NCI-H82 treated with DMSO at 0.1 percent for 48 hours (cell line): ENCODE measurements at regions not wholly inside any gene's neighbourhood (a gene's known extent, or its start where the extent isn't known, plus 50 kb on each side); places are given as distances from the start of the nearest gene placed in this dataset.
"Not testable (repeated sequence)": the region's sequence is repeated elsewhere in the genome, so short reads cannot be mapped to it uniquely, and the experiment has no call there.

Experiments used
- DNase-seq: peaks from one replicate; lab custom pipeline; 2025; ENCODE audit not compliant: unreplicated experiment; lab: John Stamatoyannopoulos, UW

DNA sequence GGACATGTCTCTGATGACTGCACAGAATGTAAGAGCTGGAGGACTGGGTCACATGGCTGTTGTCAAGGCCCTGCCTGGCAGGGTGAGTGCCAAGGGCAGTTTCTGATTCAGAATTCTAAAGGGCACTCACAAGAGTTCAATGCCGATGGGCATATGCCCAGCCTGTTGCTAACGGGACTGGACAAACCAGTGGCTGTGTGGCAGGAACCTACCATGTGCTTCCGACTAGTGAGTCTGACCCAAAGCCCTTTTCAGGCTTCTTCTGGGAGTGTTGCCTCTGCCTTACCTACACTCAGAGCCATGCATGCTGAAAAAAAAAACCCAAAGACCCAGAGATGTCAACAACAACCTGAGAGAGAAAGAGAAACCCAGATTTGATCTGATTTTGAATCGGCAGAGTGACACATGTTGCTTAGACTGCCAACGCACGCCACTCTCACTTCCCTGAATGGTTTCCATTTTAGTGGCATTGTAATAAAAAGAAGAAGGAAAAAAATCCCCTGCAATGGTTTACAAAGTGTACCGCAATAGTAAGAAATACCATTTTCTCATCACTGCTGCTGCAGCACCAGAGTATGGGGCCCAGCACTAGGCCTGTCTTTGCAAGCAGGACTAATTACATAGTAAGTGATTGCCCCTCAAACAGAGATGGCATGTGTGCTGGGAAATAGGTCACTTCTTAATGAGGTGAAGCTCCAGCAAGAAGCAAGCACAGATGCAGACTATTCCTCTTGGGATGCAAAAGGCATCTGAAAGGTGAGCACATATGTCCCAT lies 194.3 kb downstream of the PALM2AKAP2 start:
- DNase-seq, result no peak

GRCh38 chr9:109974918-109975276 lies 194.9 kb downstream of the PALM2AKAP2 start:
- DNase-seq, result no peak

GRCh38 chr9:109975574-109976295 lies 195.7 kb downstream of the PALM2AKAP2 start:
- no peak for DNase-seq

GRCh38 chr9:109976303-109976702 lies 196.3 kb downstream of the PALM2AKAP2 start:
- DNase-seq, result no peak

- DNase-seq, result no peak
Observed at GRCh38 chr9:109977521-109977920, 197.5 kb downstream of the PALM2AKAP2 start.

- DNase-seq, result no peak
Observed at GRCh38 chr9:109981091-109981490, 201.1 kb downstream of the PALM2AKAP2 start.

DNA sequence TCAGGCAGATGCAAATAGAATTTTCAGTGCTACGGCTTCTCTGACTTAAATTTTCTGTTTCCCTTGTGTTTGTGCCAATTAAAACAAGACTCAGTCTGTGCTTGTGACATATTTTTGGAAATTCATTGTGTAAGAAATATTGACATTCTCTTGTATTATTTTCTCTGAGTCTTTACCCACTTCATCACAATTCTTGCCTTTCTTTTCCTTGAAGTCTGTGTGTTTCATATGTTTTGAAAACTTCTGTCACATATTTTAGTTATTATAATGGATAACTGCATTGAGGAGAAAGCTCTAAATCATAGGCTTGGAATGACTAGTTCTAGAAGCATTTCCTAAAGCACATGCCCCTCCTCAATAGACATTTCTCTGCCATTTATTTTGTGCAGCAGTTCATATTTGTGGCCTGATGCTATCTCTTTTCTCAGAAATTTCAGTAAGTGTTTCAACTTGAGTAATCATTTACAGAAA lies 206.6 kb downstream of the PALM2AKAP2 start:
- DNase-seq, result no peak

DNA sequence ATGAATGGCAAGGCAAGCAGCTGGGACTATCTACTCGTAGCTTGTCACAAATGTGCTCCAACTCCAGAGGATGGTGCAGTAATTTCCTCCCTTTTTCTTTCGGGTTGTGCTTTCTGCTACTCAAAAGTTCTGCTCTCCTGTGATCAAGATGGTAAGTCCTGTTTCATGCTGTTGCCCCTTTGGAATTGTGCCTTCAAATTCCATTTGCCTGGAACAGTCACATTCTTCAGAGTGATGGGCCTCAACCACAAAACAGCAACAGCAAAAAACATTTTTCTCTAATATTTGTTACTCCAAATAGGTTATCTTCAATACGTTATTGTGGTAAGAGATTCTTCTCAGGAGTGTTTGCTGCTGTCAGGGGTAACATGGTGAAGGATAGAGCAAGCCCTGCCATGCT lies 209.3 kb downstream of the PALM2AKAP2 start:
- no peak for DNase-seq

GRCh38 chr9:109990541-109990940 lies 210.5 kb downstream of the PALM2AKAP2 start:
- no peak for DNase-seq

DNA sequence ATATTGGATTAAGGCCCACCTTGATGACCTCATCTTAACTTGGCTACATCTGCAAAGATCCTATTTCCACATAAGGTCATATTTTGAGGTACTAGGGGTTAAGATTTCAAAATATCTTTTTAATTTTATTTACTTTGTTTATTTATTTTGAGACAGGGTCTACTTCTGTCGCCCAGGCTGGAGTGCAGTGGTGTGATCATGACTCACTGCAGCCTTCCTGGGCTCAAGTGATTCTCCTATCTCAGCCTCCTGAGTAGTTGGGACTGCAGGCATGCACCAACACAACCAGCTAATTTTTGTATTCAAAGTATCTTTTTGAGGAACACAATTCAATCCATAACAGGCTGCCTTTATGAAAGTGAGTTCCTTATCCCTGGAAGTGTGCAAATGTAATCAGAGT lies 212.3 kb downstream of the PALM2AKAP2 start:
- DNase-seq, result no peak

DNA sequence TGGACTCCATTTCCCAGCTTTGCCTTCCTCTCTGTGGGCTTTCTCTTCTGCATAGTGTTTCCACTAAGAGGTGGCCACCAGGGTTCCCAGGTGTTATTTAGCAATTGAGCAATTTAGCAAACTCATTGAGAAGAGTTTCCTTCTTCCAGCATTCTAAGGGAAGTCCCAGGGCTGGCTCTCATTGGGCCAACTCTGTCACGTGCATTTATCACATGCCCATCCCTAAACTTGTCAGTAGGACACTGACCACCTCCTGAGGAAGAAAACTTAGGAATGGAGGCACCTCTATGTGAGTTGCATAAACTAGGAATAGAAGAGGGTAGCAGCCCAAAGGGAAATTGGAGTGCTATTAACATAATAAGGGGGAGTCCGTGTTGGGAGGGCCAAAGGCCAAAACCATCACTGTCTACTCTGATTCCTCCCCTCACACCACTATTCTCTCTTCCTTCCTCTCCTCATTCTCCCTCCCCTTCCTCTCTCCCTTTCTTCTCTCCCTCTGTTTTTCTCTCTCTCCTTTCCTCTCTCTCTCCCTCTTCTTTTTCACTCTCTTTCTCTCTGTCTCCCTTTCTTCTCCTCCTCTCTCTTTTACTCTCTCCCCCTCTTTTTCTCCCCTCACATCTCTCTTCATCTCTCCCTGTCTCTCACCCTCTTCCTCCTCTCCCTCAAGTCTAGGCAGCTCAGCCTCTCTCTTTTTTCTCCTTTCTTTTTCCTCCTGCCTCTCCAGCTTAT lies 213.4 kb downstream of the PALM2AKAP2 start:
- DNase-seq, result no peak

DNA sequence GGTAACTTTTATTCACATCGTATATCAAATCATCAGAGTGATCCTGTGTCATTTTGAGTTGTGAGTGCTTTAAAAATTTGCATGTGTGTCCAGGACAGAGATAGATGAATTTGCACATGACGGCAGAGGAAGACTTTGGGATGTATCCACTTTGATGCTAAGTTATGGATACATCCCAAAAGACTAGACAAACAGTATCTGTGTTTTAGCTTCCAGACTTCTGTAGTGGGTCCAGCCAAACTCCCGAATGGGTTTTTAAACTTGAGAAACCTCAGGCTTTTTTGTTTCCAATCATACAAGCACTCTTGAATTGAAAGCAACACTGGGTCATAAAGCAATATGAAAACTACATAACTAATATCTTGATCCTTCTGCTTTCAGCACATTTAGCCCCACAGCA lies 213.8 kb downstream of the C9orf152 start:
- no peak for DNase-seq

DNA sequence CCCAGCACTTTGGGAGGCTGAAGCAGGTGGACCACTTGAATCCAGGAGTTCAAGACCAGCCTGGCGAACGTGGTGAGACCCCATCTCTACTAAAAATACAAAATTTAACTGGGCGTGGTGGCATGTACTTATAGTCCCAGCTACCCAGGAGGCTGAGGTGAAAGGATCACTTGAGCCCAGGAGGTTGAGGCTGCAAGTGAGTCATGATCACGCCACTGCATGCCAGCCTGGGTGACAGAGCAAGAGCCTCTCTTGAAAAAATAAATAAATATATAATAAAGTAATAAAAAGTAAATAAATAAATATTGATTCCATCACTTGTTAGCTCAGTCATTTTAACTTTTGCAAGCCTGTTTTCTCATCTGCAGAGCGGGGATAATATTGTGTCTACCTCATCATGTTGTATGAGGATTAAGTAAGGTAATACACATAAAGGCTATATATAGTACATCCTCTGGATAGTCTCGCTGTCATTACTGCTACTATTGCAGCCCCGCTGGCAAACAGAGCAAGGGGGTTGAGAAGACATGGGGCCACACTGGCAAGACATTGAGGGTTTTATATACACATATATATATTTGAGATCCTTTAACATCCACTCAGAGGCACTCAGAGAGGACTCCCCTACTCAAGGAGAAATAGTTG lies 210.9 kb downstream of the C9orf152 start:
- no peak for DNase-seq

DNA sequence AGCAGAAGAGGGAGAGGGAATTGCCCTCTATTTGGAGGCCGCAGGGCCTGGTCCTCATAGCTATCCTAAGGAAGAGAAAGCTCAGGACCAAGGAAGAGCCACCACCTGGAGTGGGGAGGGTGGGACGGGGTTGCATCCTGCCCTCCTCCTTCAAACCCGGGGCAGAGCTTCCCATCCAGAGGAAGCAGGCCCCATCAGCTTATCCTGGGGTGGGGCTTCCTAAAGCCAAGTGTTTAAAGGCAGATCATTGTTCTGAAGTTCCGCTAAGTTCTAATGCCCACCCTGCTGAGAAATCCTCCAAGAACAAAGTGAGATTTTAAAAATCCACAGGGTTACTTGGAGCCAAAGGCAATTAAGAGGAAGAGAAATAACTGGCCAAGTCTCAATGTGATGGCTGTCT lies 210.3 kb downstream of the C9orf152 start:
- DNase-seq, result no peak

GRCh38 chr9:110005521-110005920 lies 202.4 kb downstream of the C9orf152 start:
- not testable (repeated sequence) for DNase-seq

DNA sequence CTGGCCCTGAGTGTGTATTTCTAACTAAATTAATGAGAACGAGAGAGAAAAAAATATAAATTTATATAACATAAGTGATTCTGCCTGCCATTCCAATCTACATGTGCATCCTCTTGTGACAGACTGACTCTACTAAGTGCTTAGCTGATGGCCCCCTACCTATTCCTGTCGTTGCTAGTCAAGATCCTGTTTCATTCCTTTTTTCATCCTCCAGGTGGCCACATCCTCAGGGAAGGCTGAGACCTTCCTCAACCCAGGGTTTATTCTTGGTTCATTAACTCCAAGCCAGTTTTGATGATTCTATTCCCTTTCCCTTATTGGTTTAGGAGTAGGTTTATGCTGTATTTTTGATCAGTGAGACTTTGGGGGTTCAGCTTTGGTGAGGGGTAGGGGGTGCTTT lies 201.3 kb downstream of the C9orf152 start:
- DNase-seq, result no peak

GRCh38 chr9:110007477-110008270 lies 200.3 kb downstream of the C9orf152 start:
- DNase-seq, result no peak

DNA sequence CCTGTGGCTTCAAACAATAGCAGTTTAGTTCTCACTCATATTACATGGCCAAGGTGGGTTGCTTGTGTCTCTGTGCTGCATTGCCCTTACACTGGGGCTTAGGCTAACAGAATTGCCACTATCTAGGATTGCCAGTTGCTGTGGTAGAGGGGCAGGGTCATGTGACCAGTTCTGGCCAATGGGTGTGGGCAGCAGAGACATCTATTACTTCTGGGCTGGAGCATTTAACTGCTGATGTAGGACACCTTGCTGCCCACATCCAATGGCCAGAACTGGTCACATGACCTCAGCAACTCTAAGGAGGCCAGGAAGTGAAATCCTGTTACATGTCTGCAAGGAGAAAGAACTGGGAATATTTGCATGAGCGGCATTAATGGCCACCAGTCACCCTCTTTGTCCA lies 199.3 kb downstream of the C9orf152 start:
- DNase-seq, result no peak

- no peak for DNase-seq
Observed at GRCh38 chr9:110011628-110012320, 196.2 kb downstream of the C9orf152 start.

GRCh38 chr9:110013064-110013463 lies 194.9 kb downstream of the C9orf152 start:
- no peak for DNase-seq
